Activated T-cell treated with anti-CD3 and anti-CD28 coated beads, Interleukin-2, amount 50 U/mL, for 72 hours (primary cell): ENCODE measurements at regions not wholly inside any gene's neighbourhood (a gene's known extent, or its start where the extent isn't known, plus 50 kb on each side); places are given as distances from the start of the nearest gene placed in this dataset.

Experiments
- ATAC-seq, 2 donors: fragments of 150-1000 bp; cut with Tn5 transposase; replicated peaks in 1 of 2; 2 replicates each; pipeline ENCODE4 v1.10.0; 2021; ENCODE audit warnings: moderate library complexity in 2 of 2, mild to moderate bottlenecking in 1 of 2
- DNase-seq, 2 donors: peaks; one replicate each; pipeline ENCODE4 v3.0.0; 2021 to 2022; ENCODE audit warnings: mixed read lengths in 1 of 2
- H3K27ac Mint-ChIP-seq: one replicate; pipeline ENCODE4 v1.8.0; 2022; ENCODE audit warnings: mild to moderate bottlenecking, moderate library complexity, mixed read lengths
- H3K27me3 Mint-ChIP-seq: one replicate; pipeline ENCODE4 v1.8.0; 2022; ENCODE audit warnings: low read depth, mixed read lengths
- H3K36me3 Mint-ChIP-seq, 2 donors: one replicate each; pipeline ENCODE4 v1.8.0; 2022; ENCODE audit warnings: mixed read lengths in 2 of 2, mild to moderate bottlenecking in 1 of 2; ENCODE audit not compliant: insufficient read depth in 2 of 2
- H3K4me1 Mint-ChIP-seq: one replicate; pipeline ENCODE4 v1.8.0; 2022; ENCODE audit warnings: low read depth, mixed read lengths
- H3K4me3 Mint-ChIP-seq, 2 donors: one replicate each; pipeline ENCODE4 v1.8.0; 2022; ENCODE audit warnings: mild to moderate bottlenecking in 2 of 2, mixed read lengths in 2 of 2, moderate library complexity in 2 of 2
- H3K9me3 Mint-ChIP-seq, 2 donors: one replicate each; pipeline ENCODE4 v1.8.0; 2022; ENCODE audit warnings: mixed read lengths in 2 of 2

DNA sequence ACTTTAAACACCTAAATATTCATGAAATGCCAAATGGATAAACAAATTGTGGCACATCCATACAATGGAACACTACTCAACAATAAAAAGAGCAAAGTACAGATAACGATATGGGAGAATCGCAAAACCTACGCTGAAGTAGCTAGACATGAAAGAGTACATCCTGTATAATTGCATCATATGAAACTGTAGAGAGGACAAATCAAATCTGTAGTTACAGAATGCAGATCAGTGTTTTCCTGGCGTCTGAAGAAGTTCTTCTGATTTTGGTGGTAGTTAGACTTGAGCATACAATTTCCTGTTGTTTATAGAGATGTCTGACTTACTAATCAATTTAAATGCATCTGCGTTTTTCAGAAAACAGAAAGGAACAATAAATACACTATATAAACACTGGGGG is 394.4 kb downstream of the SOCS6 start:
- peak overlapping the region; percentile 88 for H3K27ac Mint-ChIP-seq
- H3K4me1 Mint-ChIP-seq = peaks cover 17% of the 10 kb centered on the region
- H3K27me3 Mint-ChIP-seq = no peaks in the 10 kb centered on the region
- H3K9me3 Mint-ChIP-seq = no peaks in the 10 kb centered on the region
- peak; percentile 75 to 87 for ATAC-seq
- H3K4me3 Mint-ChIP-seq = peak overlapping the region; percentile 50 to 61
- DNase-seq = no peak
- peaks cover 3% of the 10 kb centered on the region in 2 donors for H3K36me3 Mint-ChIP-seq

DNA sequence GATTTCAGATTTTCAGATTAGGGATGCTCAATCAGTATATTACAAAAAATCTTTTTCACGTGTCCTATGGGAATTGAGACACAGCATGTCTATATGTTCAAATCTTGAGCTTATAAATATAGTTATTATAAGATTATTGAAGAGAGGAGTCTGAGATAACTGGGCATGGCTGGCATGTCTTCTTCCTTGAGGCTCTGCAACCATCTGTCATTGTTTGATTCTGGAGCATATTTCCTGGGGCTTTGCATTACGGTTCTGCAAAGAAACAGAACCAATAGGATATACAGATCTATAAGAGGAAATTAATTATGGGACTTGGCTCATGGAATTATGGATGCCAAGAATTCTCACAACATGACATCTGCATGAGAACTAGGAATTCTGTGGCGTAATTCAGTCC is 386.1 kb downstream of the SOCS6 start:
- Mint-ChIP-seq H3K36me3 (peaks cover 1 to 5% of the 10 kb centered on the region in 2 donors), H3K27me3 (no peaks in the 10 kb centered on the region), H3K4me3 (no peak overlapping the region)

DNA sequence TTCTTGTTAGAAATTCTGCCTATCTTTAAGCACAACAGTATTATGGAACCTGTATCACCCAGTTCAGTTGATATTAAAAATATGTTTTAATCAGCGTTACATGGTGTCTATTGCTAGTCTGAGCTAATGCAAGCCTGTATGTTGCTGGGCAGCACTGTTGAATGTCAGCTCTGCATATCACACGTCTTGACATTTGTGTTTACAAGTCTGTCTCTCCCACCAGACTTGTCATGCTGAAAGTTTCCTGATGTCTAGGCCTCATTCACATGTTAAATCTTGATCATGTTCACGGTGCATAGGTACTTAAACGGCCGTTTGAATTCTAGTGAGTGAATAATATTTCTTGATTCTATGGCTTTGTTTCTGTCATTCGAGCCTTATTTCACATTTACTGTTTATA is 385.0 kb downstream of the SOCS6 start:
- H3K4me1 Mint-ChIP-seq = peaks cover 13% of the 10 kb centered on the region
- peak overlapping the region in 1 of 2 donors; percentile 57 for H3K4me3 Mint-ChIP-seq
- no peak for DNase-seq
- H3K36me3 Mint-ChIP-seq = peaks cover 1 to 5% of the 10 kb centered on the region in 2 donors
- no peak for ATAC-seq
- peak overlapping the region; percentile 76 for H3K27ac Mint-ChIP-seq
- no peaks in the 10 kb centered on the region for H3K27me3 Mint-ChIP-seq
- peaks cover 2 to 10% of the 10 kb centered on the region in 2 donors for H3K9me3 Mint-ChIP-seq

More for the DNA sequence above, 386.1 kb downstream of the SOCS6 start:
- DNase-seq (no peak), ATAC-seq (no peak)
- H3K9me3 Mint-ChIP-seq = peaks cover 2 to 6% of the 10 kb centered on the region in 2 donors
- H3K4me1 Mint-ChIP-seq = peaks cover 13% of the 10 kb centered on the region
- no peak overlapping the region for H3K27ac Mint-ChIP-seq

DNA sequence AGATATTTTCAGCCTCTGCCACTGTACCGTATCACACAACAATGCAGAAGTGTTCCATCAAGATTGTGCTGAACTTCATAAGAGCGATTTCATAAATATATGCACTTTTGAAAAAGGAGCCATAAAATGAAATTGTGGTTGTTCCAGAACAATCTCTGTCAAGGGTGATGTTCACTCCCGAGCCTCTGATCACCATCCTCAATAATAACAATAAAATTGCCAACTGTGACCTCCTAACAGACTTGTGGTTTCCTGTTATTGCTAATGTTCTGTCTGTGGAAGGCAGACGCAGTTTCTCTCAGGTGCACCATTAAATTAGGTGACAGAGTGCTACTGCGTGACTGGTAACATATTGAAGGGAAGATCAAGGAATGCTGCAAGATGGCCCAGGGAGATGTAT is 383.7 kb downstream of the SOCS6 start:
- Mint-ChIP-seq H3K4me3 (peak overlapping the region; percentile 33 to 65), H3K4me1 (peaks cover 13% of the 10 kb centered on the region), H3K9me3 (peaks cover 2 to 10% of the 10 kb centered on the region in 2 donors), H3K27ac (no peak overlapping the region), H3K27me3 (no peaks in the 10 kb centered on the region), H3K36me3 (peaks cover 1 to 7% of the 10 kb centered on the region in 2 donors)
- DNase-seq (no peak), ATAC-seq (peak; percentile 32 to 58)

DNA sequence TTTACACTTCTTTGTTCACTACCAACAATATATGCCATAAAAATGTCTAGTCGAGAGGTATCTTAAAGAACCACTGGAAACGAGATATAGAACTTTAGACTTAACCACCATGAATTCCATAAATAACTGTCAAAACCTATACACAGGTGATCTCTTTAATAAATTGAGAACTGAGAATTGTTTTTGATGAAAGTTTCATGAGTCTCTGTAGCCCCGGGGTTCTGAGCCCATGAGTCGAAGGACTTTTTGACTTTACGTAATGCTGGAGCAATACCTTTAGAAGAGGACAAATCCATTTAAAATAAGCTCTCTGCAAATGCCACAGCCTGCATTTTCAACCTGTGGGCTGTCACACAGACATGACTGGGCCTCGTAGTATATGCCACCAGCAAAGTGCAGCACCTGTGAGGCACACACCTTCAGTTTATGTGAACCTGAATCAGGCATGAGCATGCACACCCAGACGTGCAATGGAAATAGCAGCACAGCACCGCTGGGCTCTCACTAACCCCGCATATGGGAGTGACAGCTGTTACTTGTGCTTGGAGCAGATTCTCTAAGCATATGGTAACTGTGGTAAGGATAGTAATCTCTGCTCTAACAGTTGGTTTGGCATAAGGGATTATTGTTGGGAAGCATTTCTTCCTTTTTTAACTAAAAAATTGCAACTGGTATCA is 383.2 kb downstream of the SOCS6 start:
- ATAC-seq = peak; percentile 54 to 71
- Mint-ChIP-seq H3K4me3 (peak overlapping the region; percentile 33 to 65), H3K27me3 (no peaks in the 10 kb centered on the region), H3K27ac (no peak overlapping the region), H3K4me1 (peaks cover 13% of the 10 kb centered on the region), H3K36me3 (peaks cover 1 to 7% of the 10 kb centered on the region in 2 donors), H3K9me3 (peaks cover 2 to 10% of the 10 kb centered on the region in 2 donors)
- no peak for DNase-seq

DNA sequence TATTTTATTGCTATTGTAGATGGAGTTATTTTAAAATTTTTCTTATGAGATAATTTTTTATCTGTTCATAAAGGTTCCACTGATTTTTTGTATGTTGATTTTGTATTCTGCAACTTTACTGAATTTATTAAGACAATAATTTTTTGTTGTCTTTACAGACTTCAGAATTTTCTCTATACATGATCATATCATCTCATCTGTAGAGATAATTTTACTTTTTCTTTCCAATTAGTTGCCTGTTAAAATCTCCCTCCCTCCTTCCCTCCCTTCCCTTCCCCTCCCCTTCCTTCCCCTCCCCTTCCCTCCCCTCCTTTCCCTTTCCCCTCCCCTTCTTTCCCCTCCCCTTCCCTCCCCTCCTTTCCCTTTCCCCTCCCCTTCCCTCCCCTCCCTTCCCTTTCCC is 378.1 kb downstream of the SOCS6 start:
- DNase-seq = no peak
- Mint-ChIP-seq H3K27ac (no peak overlapping the region), H3K4me1 (peaks cover 11% of the 10 kb centered on the region), H3K27me3 (no peaks in the 10 kb centered on the region), H3K9me3 (peaks cover 1 to 4% of the 10 kb centered on the region in 2 donors), H3K36me3 (peaks cover 1 to 8% of the 10 kb centered on the region in 2 donors), H3K4me3 (no peak overlapping the region)
- ATAC-seq = no peak

DNA sequence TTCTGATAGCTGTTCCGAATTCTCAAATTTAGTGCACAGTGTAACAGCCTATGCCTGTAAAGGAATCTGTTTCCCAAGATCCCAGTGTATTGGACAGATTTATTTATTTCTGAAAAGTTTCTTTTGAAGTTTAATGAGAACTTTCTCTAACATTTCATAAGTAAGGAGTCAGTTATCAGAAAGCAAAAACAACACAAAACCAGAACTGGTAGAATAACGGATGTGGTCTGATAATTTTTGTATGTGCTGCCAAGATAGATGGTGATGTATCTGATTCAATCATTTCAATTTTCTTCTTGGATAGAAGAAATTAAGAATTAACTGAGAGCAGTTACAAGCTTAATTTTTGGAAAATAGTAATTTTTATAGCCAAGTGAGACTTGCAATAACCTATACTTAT is 374.3 kb downstream of the SOCS6 start:
- Mint-ChIP-seq H3K4me1 (peaks cover 30% of the 10 kb centered on the region), H3K9me3 (no peaks in the 10 kb centered on the region), H3K4me3 (peak overlapping the region; percentile 56 to 79), H3K27ac (peak overlapping the region; percentile 96), H3K36me3 (peaks cover 0 to 1% of the 10 kb centered on the region in 2 donors), H3K27me3 (no peaks in the 10 kb centered on the region)
- DNase-seq (no peak), ATAC-seq (no peak)

DNA sequence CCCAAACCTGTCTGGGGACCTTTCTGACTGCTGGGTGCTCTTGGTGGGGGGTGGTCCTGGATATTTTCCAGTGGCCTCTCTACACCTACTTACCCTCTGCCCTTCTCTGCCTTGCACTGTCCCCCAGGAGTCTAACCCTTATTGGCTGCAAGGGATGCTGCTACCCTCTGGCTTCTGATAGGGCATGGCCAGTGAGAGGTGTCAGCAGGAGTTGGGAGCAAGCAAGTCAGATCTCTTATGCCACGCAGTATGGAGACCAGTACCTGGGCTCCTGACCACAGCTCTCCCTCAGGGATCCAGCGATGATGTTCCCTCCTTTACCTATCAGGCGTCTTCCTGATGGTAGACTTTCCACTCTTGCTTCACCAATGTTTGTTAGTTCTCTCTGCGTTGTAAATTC is 373.7 kb downstream of the SOCS6 start:
- Mint-ChIP-seq H3K36me3 (peaks cover 0 to 1% of the 10 kb centered on the region in 2 donors), H3K27me3 (no peaks in the 10 kb centered on the region), H3K9me3 (peaks cover 0 to 1% of the 10 kb centered on the region in 2 donors), H3K4me1 (peaks cover 30% of the 10 kb centered on the region), H3K4me3 (peak overlapping the region; percentile 56 to 79), H3K27ac (peak overlapping the region; percentile 96)
- DNase-seq = no peak
- peak in 1 of 2 donors; percentile 28 for ATAC-seq

DNA sequence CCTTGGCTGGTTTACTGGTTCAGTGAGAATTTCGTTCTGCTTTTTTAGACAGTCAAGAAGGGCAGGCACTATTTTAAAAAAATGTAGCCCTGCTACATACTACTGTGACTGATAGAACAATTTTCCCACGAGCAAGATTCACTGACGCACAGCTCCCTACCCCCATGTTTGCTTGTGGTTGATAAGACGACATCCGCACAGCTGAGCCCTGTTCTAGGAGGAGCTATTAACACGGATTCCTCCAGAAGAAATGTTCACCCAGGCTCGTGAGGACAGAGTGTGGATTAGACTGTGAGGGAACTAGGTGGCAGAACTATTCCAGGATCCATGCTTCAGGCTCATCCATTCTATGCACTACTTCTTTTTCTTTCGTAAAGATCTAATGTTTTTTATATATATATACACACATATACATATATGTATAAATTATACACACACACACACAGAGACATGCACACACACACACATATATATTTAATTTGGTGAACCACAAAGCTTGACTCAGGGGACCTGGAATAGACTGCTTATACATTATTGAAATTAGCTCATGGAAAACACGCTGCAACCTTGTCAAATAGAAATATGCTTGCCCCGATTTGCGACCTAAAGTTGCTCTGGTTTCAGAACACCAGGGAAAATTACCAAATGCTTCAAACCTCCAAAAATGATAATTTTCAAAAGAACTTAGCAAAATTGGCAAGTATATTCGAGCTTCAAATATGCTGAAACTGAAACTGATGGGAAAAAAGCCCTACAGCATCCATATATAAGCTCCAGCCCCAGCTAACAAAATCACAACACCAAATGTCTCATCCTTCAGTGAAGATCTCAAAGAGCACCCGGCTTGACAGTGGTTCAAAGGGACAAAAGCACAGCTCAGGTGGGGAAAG is 370.4 kb downstream of the SOCS6 start:
- Mint-ChIP-seq H3K27me3 (no peaks in the 10 kb centered on the region), H3K4me3 (peak overlapping the region; percentile 61 to 78), H3K9me3 (peaks cover 0 to 1% of the 10 kb centered on the region in 2 donors), H3K27ac (peak overlapping the region; percentile 1), H3K36me3 (peaks cover 0 to 1% of the 10 kb centered on the region in 2 donors), H3K4me1 (peaks cover 30% of the 10 kb centered on the region)
- ATAC-seq (peak; percentile 70 to 84), DNase-seq (peak; percentile 19 to 22)

DNA sequence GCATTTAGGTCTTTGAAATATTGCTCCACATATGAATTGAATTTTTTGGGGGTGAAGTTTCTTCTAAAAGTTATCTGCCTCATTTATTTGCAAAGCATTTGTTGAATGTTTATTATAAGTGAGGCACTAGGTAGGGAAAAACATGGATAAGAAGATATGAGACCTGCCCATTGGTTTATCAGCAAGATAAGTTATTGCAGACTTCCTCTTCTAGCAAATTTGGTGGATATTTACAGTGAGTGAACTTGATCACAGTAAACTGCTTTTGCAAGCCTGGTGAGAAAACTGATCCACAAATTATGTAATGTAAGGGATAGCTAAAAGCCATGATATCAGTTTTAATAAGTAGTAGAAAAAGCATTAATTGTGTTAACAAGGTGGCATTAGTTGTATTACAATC is 364.8 kb downstream of the SOCS6 start:
- Mint-ChIP-seq H3K27ac (no peak overlapping the region), H3K9me3 (peaks cover 12% of the 10 kb centered on the region in 2 donors), H3K4me3 (no peak overlapping the region), H3K36me3 (peaks cover 7% of the 10 kb centered on the region in 2 donors), H3K27me3 (no peaks in the 10 kb centered on the region), H3K4me1 (peaks cover 9% of the 10 kb centered on the region)
- DNase-seq = no peak
- ATAC-seq = no peak

DNA sequence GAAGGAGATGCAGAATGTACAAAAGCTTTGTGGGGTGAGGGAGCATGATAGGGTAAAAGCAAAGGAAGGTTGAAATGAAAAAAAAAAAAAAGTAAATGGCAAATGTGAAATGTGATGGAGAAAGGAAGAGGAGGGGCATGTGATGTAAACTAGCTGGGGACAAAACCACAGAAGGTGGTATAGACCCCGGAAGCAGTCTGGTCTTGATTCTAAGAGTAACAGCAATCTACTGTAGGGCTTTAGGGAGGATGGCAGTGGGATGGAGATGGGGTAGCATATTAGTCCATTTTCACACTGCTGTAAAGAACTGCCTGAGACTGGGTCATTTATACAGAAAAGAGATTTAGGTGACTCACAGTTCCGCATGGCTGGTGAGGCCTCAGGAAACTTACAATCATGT is 362.0 kb downstream of the SOCS6 start:
- DNase-seq (no peak), ATAC-seq (no peak)
- Mint-ChIP-seq H3K27me3 (no peaks in the 10 kb centered on the region), H3K4me3 (no peak overlapping the region), H3K9me3 (peaks cover 11 to 12% of the 10 kb centered on the region in 2 donors), H3K36me3 (peaks cover 7% of the 10 kb centered on the region in 2 donors), H3K27ac (no peak overlapping the region), H3K4me1 (peaks cover 8% of the 10 kb centered on the region)

DNA sequence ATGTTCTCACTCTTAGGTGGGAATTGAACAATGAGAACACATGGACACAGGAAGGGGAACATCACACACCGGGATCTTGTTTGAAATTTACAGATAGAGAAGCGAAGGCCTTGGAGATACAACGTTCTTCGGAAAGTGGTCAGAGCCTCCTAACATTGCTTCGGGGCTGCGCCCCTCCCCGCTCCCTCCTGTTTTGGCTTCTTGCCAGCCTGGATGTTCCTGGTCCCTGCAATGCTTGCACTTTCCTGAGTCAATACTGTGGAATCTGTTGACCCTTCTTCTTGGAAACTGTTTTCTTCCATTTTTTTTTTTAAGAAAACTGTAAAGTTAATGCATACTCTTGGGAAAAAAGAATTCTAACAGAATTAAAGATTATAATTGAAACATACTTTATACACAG is 360.8 kb downstream of the SOCS6 start:
- no peak for ATAC-seq
- peaks cover 7% of the 10 kb centered on the region in 2 donors for H3K36me3 Mint-ChIP-seq
- peaks cover 8% of the 10 kb centered on the region for H3K4me1 Mint-ChIP-seq

DNA sequence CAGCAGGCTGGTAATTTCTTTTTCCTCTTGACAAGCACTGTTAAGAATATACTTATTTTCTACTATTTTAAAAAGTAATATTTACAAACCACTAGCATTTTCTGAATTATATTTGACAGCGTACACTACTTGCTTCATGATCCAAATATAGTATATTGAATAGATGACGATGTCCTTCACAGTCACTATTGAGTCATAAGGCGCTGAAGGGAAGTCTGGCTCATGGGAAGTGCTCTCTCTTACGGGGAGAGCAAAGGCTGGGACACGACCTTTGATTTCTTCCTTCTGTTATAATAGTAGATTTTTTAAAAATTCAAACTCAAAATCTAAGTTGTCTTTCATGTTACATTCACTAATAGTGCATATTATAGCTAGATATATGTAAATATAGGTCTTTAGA is 357.1 kb downstream of the SOCS6 start:
- Mint-ChIP-seq H3K36me3 (peaks cover under 1 to 6% of the 10 kb centered on the region in 2 donors), H3K27me3 (no peaks in the 10 kb centered on the region), H3K9me3 (peaks cover 4 to 5% of the 10 kb centered on the region in 2 donors), H3K27ac (no peak overlapping the region), H3K4me3 (no peak overlapping the region), H3K4me1 (peaks cover 6% of the 10 kb centered on the region)
- no peak for ATAC-seq
- no peak for DNase-seq

More for the DNA sequence above, 360.8 kb downstream of the SOCS6 start:
- no peaks in the 10 kb centered on the region for H3K27me3 Mint-ChIP-seq
- peaks cover 11 to 12% of the 10 kb centered on the region in 2 donors for H3K9me3 Mint-ChIP-seq
- H3K4me3 Mint-ChIP-seq = no peak overlapping the region
- DNase-seq = no peak
- no peak overlapping the region for H3K27ac Mint-ChIP-seq
